Omental fat pad (tissue), 3 donors: ENCODE measurements at regions not wholly inside any gene's neighbourhood (a gene's known extent, or its start where the extent isn't known, plus 50 kb on each side); places are given as distances from the start of the nearest gene placed in this dataset.

ENCODE experiments used
- ATAC-seq: fragments of 150-250 bp; one replicate; pipeline ENCODE4 v1.9.1; 2016; ENCODE audit warnings: mild to moderate bottlenecking, moderate library complexity; ENCODE audit not compliant: low FRiP score
- DNase-seq: peaks from one replicate; pipeline ENCODE4 v3.0.0-alpha.2; 2019; ENCODE audit warnings: low spot score
- TF ChIP-seq, protein P1 (sequence below), 3 donors: fragments of 450-650 bp; IDR thresholded peaks; one replicate each; pipeline ENCODE4 v1.5.1; 2016 to 2017; ENCODE audit warnings: antibody characterized with exemption in 3 of 3, mild to moderate bottlenecking in 3 of 3, moderate library complexity in 2 of 3

DNA sequence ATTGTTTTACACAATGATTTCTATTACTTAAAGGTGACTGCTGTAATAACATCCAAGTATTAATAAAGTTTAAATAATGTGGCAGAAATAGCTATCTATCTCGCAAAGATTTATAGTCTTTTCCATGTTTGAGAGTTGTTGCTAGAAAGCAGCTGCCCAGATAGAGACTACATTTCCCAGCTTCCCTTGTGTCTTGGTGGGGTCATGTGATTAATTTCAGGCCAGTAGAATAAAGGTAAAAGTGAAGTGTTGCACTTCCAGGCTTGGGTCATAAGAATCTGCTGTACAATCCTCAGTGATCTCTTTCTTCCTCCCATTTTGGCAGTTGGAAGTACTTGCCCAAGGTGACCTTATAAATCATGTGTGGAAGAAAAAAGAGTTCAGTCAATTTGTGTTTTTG, 449.7 kb upstream of the USP15 start:
- ATAC-seq (no peak), DNase-seq (no peak)
- TF ChIP-seq, protein P1, sequence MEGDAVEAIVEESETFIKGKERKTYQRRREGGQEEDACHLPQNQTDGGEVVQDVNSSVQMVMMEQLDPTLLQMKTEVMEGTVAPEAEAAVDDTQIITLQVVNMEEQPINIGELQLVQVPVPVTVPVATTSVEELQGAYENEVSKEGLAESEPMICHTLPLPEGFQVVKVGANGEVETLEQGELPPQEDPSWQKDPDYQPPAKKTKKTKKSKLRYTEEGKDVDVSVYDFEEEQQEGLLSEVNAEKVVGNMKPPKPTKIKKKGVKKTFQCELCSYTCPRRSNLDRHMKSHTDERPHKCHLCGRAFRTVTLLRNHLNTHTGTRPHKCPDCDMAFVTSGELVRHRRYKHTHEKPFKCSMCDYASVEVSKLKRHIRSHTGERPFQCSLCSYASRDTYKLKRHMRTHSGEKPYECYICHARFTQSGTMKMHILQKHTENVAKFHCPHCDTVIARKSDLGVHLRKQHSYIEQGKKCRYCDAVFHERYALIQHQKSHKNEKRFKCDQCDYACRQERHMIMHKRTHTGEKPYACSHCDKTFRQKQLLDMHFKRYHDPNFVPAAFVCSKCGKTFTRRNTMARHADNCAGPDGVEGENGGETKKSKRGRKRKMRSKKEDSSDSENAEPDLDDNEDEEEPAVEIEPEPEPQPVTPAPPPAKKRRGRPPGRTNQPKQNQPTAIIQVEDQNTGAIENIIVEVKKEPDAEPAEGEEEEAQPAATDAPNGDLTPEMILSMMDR (IDR thresholded peaks at IDR 0.05) = no peak

DNA sequence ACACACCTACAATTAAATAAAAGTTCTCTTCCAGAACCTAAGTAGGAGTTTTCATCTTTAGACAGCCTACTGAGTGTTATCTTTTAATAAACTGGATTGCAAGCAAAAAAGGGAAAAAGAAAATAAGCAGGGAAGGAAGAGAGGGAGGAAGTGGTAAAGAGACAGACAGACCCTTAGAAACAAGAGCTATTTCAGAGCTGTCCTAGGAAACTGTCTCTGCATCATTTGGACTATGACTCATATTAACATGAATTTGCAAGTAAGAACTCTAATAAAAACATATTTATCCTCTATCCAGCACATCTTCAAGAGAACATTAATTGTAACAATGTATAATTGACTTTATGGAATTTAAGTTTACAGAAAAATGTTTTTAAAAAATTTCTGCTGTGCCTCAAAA, 438.8 kb upstream of the USP15 start:
- TF ChIP-seq, protein P1 (IDR thresholded peaks at IDR 0.05) = no peak
- ATAC-seq = no peak
- no peak for DNase-seq

DNA sequence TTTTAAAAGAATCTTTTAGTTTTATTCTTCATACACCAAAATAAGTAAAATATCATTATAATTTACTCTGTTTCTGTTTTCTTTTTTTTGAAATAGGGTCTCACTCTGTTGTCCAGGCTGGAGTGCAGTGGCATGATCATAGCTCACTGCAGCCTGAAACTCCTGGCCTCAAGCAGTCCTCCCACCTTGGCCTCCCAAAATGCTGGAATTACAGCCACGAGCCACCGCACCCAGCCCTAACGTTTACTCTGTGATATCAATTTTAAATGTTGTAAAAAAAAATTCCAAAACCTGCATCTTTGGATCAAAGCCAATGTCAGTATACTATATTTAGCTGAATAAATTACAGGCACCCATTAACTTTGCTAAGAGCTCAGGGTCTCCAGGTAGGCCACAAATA, 437.1 kb upstream of the USP15 start:
- ATAC-seq (no peak), DNase-seq (no peak)
- TF ChIP-seq, protein P1 (IDR thresholded peaks at IDR 0.05) = no peak

DNA sequence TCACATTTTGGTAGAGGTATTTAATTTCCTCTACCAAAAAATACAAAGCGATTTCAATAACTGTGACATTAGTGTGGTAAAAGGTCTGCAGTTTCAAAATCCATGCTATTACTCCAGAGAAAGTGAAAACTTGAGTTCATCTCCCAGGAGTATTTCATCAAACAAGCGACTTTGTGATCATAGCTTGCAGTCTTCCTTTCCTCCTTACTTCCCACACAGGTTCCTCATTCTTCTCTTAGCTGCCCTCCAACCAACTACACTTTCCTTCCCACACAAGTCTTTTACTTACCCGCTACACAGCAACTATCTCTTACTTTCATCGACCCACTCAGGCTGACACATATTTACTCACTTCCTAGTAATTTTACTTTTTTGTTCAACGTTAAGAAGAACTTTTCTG, 413.4 kb upstream of the USP15 start:
- TF ChIP-seq, protein P1 (IDR thresholded peaks at IDR 0.05) = no peak
- ATAC-seq (no peak), DNase-seq (no peak)

DNA sequence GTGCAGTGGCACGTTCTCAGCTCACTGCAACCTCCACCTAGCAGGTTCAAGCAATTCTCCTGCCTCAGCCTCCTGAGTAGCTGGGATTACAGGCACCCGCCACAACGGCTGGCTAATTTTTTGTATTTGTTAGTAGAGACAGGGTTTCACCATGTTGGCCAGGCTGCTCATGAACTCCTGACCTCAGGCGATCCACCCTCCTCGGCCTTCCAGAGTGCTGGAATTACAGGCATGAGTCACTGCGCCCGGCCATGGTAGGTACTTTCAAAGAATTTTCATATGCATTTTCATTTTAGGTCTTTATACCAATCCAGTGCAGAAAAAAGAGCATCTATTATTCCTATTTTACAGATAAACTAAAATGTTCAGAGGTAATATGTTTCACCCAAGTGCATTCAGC, 411.3 kb upstream of the USP15 start:
- no peak for ATAC-seq

DNA sequence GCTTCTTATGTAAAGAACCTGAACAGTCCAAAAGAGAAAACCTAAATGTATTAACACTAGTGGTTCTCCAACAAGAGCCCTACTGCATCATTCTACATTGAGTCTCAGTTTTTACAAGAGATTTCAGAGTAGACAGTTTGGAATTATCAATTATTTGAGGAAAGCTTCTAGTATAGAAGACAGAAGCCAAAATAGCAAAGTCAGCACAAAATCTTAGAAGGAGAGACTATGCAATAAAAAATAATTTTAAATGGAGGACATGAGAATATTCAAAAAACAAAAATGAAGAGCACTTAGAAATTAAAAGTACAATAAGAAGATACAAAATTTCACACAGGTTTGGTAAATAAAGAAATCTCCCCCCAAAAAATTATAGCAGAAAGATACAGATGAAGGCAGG, 406.3 kb upstream of the USP15 start:
- no peak for DNase-seq
- TF ChIP-seq, protein P1 (IDR thresholded peaks at IDR 0.05) = no peak
- ATAC-seq = no peak

More for the DNA sequence above, 411.3 kb upstream of the USP15 start:
- TF ChIP-seq, protein P1 (IDR thresholded peaks at IDR 0.05) = no peak
- DNase-seq = no peak

DNA sequence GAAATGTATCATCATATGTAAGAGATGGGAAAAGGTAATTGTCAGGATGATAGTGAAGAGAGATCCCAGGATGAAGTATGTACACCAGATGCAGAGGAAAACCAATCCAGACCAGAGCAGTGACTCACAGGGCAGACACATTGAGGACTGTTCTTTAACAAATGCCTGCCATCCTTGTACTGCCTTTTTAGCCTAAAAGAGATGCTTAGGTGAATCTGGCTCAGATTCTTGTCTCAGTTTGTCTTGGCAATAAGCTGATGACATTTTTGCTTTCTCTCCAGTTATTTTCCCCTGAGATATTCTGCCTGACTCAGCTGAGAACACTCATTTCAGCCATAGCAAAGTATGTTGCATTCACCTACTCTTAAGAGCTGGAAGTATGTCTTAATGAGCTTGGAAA, 405.3 kb upstream of the USP15 start:
- no peak for DNase-seq
- TF ChIP-seq, protein P1 (IDR thresholded peaks at IDR 0.05) = no peak
- ATAC-seq = no peak
